K562 (cell line): ENCODE measurements at regions not wholly inside any gene's neighbourhood (a gene's known extent, or its start where the extent isn't known, plus 50 kb on each side); places are given as distances from the start of the nearest gene placed in this dataset.
A peak's percentile ranks its signal among the peaks of the same experiment; 100 is the strongest.

Source experiments
- NCOA6 ChIP-seq: fragments of 450-650 bp; IDR thresholded peaks from 2 replicates; pipeline ENCODE4 v1.6.1; 2017; ENCODE audit warnings: mild to moderate bottlenecking
- SMC3 ChIP-seq: conservative IDR thresholded peaks from 2 replicates; pipeline ENCODE4 v1.6.1; 2011; ENCODE audit warnings: low read depth, low read length, improper control_type of control experiment; ENCODE audit not compliant: insufficient read depth
- SRSF1 ChIP-seq: fragments of 200-400 bp; formaldehyde crosslinking; IDR thresholded peaks from 2 replicates; pipeline ENCODE4 v1.6.1; 2017; ENCODE audit warnings: mild to moderate bottlenecking, low read depth, low read length, moderate library complexity
- ZNF165 ChIP-seq: fragments of 250-450 bp; sonication (Bioruptor Pico); IDR thresholded peaks from 2 replicates; pipeline ENCODE4 v1.4.0; 2020; ENCODE audit warnings: borderline replicate concordance
- TF ChIP-seq, protein P1 (sequence below): fragments of 250-450 bp; sonication (Bioruptor Pico); IDR thresholded peaks from 2 replicates; pipeline ENCODE4 v1.5.0; 2020; ENCODE audit warnings: mild to moderate bottlenecking, borderline replicate concordance
- TF ChIP-seq, protein P2 (sequence below): IDR thresholded peaks from 2 replicates; pipeline ENCODE4 v1.6.1; 2012; ENCODE audit warnings: low read depth, low read length, improper control_type of control experiment, borderline replicate concordance
- TF ChIP-seq, protein P3 (sequence below), 3 experiments: IDR thresholded peaks in 2 of 3; conservative IDR thresholded peaks in 1 of 3; 2 replicates each; pipeline ENCODE4 v1.5.1; 2011 to 2012; ENCODE audit warnings: low read length in 3 of 3, mild to moderate bottlenecking in 3 of 3, control low read depth in 2 of 3, improper control_type of control experiment in 1 of 3, inconsistent platforms in 1 of 3, low read depth in 1 of 3, mixed read lengths in 1 of 3, moderate library complexity in 1 of 3; ENCODE audit not compliant: insufficient read depth in 2 of 3

DNA sequence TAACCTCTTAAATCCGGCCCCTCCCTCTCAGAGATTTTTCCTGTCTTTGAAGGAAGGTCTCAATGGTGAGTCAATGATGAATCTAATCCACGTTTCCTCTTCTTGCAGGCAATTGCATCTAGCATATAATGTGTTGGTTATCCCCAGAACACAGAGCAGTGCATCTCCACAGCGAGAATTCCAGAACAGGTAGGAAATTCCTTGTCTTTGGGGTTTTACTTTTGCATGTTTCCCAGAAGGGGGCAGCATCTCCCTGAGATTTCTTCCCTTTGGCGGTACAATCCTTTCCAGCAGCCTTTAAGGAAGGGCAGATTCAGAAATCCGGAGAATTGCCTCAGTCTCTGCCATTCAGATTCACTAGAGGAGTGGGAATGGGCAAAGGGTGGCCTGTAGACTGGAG is 128.0 kb downstream of the KCNA5 start (continued):
- TF ChIP-seq, protein P1, sequence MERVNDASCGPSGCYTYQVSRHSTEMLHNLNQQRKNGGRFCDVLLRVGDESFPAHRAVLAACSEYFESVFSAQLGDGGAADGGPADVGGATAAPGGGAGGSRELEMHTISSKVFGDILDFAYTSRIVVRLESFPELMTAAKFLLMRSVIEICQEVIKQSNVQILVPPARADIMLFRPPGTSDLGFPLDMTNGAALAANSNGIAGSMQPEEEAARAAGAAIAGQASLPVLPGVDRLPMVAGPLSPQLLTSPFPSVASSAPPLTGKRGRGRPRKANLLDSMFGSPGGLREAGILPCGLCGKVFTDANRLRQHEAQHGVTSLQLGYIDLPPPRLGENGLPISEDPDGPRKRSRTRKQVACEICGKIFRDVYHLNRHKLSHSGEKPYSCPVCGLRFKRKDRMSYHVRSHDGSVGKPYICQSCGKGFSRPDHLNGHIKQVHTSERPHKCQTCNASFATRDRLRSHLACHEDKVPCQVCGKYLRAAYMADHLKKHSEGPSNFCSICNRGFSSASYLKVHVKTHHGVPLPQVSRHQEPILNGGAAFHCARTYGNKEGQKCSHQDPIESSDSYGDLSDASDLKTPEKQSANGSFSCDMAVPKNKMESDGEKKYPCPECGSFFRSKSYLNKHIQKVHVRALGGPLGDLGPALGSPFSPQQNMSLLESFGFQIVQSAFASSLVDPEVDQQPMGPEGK (CRISPR knock-in tag) = no peak
- 0 out of 2 replicates have a peak, but pooled peaks have one; percentile 24 for TF ChIP-seq SMC3
- no peak for TF ChIP-seq ZNF165 (CRISPR knock-in tag)
- no peak for TF ChIP-seq NCOA6
- no peak for TF ChIP-seq SRSF1
- TF ChIP-seq, protein P2, sequence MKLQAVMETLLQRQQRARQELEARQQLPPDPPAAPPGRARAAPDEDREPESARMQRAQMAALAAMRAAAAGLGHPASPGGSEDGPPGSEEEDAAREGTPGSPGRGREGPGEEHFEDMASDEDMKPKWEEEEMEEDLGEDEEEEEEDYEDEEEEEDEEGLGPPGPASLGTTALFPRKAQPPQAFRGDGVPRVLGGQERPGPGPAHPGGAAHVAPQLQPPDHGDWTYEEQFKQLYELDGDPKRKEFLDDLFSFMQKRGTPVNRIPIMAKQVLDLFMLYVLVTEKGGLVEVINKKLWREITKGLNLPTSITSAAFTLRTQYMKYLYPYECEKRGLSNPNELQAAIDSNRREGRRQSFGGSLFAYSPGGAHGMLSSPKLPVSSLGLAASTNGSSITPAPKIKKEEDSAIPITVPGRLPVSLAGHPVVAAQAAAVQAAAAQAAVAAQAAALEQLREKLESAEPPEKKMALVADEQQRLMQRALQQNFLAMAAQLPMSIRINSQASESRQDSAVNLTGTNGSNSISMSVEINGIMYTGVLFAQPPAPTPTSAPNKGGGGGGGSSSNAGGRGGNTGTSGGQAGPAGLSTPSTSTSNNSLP = no peak
- TF ChIP-seq, protein P3, sequence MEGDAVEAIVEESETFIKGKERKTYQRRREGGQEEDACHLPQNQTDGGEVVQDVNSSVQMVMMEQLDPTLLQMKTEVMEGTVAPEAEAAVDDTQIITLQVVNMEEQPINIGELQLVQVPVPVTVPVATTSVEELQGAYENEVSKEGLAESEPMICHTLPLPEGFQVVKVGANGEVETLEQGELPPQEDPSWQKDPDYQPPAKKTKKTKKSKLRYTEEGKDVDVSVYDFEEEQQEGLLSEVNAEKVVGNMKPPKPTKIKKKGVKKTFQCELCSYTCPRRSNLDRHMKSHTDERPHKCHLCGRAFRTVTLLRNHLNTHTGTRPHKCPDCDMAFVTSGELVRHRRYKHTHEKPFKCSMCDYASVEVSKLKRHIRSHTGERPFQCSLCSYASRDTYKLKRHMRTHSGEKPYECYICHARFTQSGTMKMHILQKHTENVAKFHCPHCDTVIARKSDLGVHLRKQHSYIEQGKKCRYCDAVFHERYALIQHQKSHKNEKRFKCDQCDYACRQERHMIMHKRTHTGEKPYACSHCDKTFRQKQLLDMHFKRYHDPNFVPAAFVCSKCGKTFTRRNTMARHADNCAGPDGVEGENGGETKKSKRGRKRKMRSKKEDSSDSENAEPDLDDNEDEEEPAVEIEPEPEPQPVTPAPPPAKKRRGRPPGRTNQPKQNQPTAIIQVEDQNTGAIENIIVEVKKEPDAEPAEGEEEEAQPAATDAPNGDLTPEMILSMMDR (IDR thresholded peaks at IDR 0.05 in 2 of 3, conservative IDR thresholded peaks at IDR 0.05 in 1 of 3; ENCODE audit: insufficient read depth in 2 of 3, low read depth in 1 of 3, low read length in 3 of 3) = peak; percentile 37 to 66 (median 51); a peak in 4 of 6 replicates
